DND-41 (cell line): ENCODE measurements at regions not wholly inside any gene's neighbourhood (a gene's known extent, or its start where the extent isn't known, plus 50 kb on each side); places are given as distances from the start of the nearest gene placed in this dataset.

Experiments used
- ATAC-seq: fragments of 200-7000 bp; cut with Tn5 transposase; 3 replicates; pipeline ENCODE4 v1.9.1; 2021; ENCODE audit warnings: low read depth; ENCODE audit not compliant: insufficient read depth
- DNase-seq: peaks from one replicate; pipeline ENCODE4 v3.0.0-alpha.2; 2020
- H2AFZ ChIP-seq: 2 replicates; pipeline ENCODE4 v1.6.0; 2012; ENCODE audit warnings: low read depth, low read length
- H3K27ac ChIP-seq: 2 replicates; pipeline ENCODE4 v1.5.1; 2012; ENCODE audit warnings: low read length, inconsistent platforms
- H3K27me3 ChIP-seq: fragments of 200-600 bp; sonication (generic); 2 replicates; pipeline ENCODE4 v1.6.0; 2012; ENCODE audit warnings: low read length, mild to moderate bottlenecking, inconsistent platforms; ENCODE audit not compliant: insufficient read depth, poor library complexity
- H3K36me3 ChIP-seq: 2 replicates; pipeline ENCODE4 v1.5.1; 2012; ENCODE audit warnings: low read length, inconsistent platforms; ENCODE audit not compliant: insufficient read depth
- H3K4me1 ChIP-seq: 2 replicates; pipeline ENCODE4 v1.5.1; 2012; ENCODE audit warnings: mild to moderate bottlenecking, low read length; ENCODE audit not compliant: insufficient read depth
- H3K4me2 ChIP-seq: 2 replicates; pipeline ENCODE4 v1.6.0; 2012; ENCODE audit warnings: mild to moderate bottlenecking, moderate library complexity, low read length, inconsistent platforms; ENCODE audit not compliant: insufficient read depth
- H3K4me3 ChIP-seq, 2 experiments: fragments of 200-600 bp in 1 of 2; shearing (Covaris generic) in 1 of 2; 2 replicates each; pipeline ENCODE4 v1.5.1; 2012 to 2016; ENCODE audit warnings: inconsistent platforms in 2 of 2, low read length in 2 of 2, mild to moderate bottlenecking in 2 of 2, low read depth in 1 of 2, moderate library complexity in 1 of 2
- H3K79me2 ChIP-seq: 2 replicates; pipeline ENCODE4 v1.6.0; 2012; ENCODE audit warnings: low read length, inconsistent platforms; ENCODE audit not compliant: insufficient read depth
- H3K9ac ChIP-seq: 2 replicates; pipeline ENCODE4 v1.6.0; 2012; ENCODE audit warnings: low read depth, mild to moderate bottlenecking, inconsistent platforms, low read length, moderate library complexity
- H3K9me3 ChIP-seq: 2 replicates; pipeline ENCODE4 v1.5.1; 2012; ENCODE audit warnings: low read length, moderate library complexity, mild to moderate bottlenecking, inconsistent platforms; ENCODE audit not compliant: insufficient read depth, severe bottlenecking
- H4K20me1 ChIP-seq: 2 replicates; pipeline ENCODE4 v1.6.0; 2012; ENCODE audit warnings: low read length; ENCODE audit not compliant: insufficient read depth
- EZH2 ChIP-seq: IDR thresholded peaks from 3 replicates; pipeline ENCODE4 v1.6.1; 2012; ENCODE audit warnings: borderline replicate concordance, low read depth, mild to moderate bottlenecking, moderate library complexity, low read length, inconsistent platforms; ENCODE audit not compliant: severe bottlenecking
- TF ChIP-seq, protein P1 (sequence below): IDR thresholded peaks from 2 replicates; pipeline ENCODE4 v1.5.1; 2012; ENCODE audit warnings: borderline replicate concordance, low read length, moderate library complexity, mild to moderate bottlenecking; ENCODE audit not compliant: poor library complexity, severe bottlenecking; ENCODE audit errors: extremely low read depth

DNA sequence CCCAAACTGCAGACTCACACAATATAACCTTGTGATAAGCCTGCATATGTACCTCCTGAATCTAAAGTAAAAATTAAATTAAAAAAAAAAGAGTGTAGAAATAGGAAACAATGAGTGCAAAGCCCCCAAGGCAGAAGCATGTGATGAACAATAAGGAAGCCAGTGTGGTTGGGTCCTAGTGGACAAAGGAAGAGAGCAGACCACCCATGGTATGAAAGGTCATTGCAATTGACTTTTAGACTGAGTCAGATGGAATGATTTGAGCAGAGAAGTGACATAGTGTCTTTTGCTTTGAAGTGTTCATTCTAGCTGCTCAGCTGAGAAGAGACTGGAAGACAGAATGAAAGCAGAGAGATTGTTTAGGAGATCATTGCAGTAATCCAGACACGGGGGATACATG is 417.1 kb downstream of the RAD51AP2 start:
- Histone ChIP-seq H3K9me3 (no peaks in the 10 kb centered on the region), H3K36me3 (no peaks in the 10 kb centered on the region), H3K79me2 (no peaks in the 10 kb centered on the region), H3K4me3 (no peak overlapping the region), H3K9ac (no peak overlapping the region), H3K4me2 (no peak overlapping the region), H2AFZ (no peak overlapping the region), H4K20me1 (no peaks in the 10 kb centered on the region), H3K4me1 (no peaks in the 10 kb centered on the region), H3K27ac (no peak overlapping the region), H3K27me3 (no peaks in the 10 kb centered on the region)
- no peak for ATAC-seq
- TF ChIP-seq, protein P1, sequence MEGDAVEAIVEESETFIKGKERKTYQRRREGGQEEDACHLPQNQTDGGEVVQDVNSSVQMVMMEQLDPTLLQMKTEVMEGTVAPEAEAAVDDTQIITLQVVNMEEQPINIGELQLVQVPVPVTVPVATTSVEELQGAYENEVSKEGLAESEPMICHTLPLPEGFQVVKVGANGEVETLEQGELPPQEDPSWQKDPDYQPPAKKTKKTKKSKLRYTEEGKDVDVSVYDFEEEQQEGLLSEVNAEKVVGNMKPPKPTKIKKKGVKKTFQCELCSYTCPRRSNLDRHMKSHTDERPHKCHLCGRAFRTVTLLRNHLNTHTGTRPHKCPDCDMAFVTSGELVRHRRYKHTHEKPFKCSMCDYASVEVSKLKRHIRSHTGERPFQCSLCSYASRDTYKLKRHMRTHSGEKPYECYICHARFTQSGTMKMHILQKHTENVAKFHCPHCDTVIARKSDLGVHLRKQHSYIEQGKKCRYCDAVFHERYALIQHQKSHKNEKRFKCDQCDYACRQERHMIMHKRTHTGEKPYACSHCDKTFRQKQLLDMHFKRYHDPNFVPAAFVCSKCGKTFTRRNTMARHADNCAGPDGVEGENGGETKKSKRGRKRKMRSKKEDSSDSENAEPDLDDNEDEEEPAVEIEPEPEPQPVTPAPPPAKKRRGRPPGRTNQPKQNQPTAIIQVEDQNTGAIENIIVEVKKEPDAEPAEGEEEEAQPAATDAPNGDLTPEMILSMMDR: no peak
- TF ChIP-seq EZH2: no peak
- no peak for DNase-seq

DNA sequence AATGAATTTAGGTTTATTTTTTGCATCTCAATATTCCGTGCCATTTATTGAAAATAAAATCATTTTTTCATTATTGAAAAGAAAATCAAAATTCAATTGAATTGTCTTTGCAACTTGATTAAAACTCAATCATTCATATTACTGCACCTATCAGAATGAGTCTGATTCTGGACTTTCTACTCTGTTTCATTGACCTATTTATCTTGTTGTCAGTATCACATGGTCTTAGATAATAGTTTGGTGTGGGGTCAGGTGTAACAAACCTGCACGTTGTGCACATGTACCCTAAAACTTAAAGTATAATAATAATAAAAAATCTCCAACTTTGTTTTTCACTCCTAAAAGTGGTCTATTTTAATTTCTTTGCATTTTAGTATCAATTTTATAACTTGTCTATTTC is 422.9 kb downstream of the RAD51AP2 start:
- Histone ChIP-seq H3K36me3 (no peaks in the 10 kb centered on the region), H3K79me2 (no peaks in the 10 kb centered on the region), H3K9ac (no peak overlapping the region), H4K20me1 (no peaks in the 10 kb centered on the region), H3K27ac (no peak overlapping the region), H2AFZ (no peak overlapping the region), H3K9me3 (no peaks in the 10 kb centered on the region), H3K27me3 (no peaks in the 10 kb centered on the region), H3K4me2 (no peak overlapping the region), H3K4me1 (no peaks in the 10 kb centered on the region), H3K4me3 (no peak overlapping the region)
- DNase-seq: no peak
- no peak for TF ChIP-seq EZH2
- TF ChIP-seq, protein P1: no peak
- ATAC-seq: no peak

DNA sequence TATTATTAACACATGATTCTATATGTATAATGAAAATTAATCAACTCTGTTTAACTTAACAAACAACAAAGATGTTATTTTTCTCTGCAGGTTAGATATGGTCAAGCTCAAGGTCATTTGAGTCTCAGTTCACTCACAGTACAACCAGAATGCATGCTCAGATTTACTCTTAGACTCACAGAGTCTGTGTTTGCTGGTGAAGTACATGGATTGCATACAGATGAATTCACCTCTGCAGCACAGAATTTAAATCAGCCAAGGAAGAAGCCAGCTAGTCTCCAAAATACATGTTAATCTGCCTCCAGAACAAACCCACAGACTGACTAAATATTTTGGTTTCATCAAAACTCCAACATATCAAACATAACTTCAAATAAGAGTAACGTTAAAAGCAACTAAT is 424.5 kb downstream of the RAD51AP2 start:
- H3K9me3 ChIP-seq: no peaks in the 10 kb centered on the region
- no peak overlapping the region for H3K9ac ChIP-seq
- no peak overlapping the region for H3K27ac ChIP-seq
- no peak overlapping the region for H2AFZ ChIP-seq
- H3K4me3 ChIP-seq: no peak overlapping the region
- no peaks in the 10 kb centered on the region for H3K79me2 ChIP-seq
- H3K27me3 ChIP-seq: no peaks in the 10 kb centered on the region
- TF ChIP-seq, protein P1: no peak
- no peak for TF ChIP-seq EZH2
- no peaks in the 10 kb centered on the region for H4K20me1 ChIP-seq
- H3K4me1 ChIP-seq: no peaks in the 10 kb centered on the region
- ATAC-seq: no peak
- H3K4me2 ChIP-seq: no peak overlapping the region
- no peaks in the 10 kb centered on the region for H3K36me3 ChIP-seq
- DNase-seq: no peak

DNA sequence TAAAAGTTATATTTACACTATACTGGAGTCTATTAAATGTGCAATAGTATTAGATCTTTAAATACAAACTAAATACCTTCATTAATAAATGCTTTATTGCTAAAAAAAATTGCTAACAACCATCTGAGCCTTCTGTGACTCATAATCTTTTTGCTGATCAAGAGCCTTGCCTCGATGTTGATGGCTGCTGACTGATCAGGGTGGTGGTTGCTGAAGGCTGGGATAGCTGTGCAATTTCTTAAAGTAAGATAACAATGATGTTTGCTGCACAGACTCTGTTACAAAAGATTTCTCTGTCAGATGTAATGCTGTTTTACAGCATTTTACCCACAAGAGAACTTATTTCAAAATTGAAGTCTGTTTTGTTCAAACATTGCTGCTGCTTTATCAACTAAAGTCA is 421.4 kb upstream of the CYRIA start:
- Histone ChIP-seq H4K20me1 (no peaks in the 10 kb centered on the region), H3K79me2 (no peaks in the 10 kb centered on the region), H3K9me3 (no peaks in the 10 kb centered on the region), H3K36me3 (no peaks in the 10 kb centered on the region), H3K9ac (no peak overlapping the region), H3K27me3 (no peaks in the 10 kb centered on the region), H3K4me2 (no peak overlapping the region), H3K4me3 (no peak overlapping the region), H3K4me1 (no peaks in the 10 kb centered on the region), H3K27ac (no peak overlapping the region), H2AFZ (no peak overlapping the region)
- no peak for TF ChIP-seq EZH2
- TF ChIP-seq, protein P1: no peak
- ATAC-seq: no peak
- no peak for DNase-seq
